ENCODE measurements at regions not wholly inside any gene's neighbourhood (a gene's known extent, or its start where the extent isn't known, plus 50 kb on each side); places are given as distances from the start of the nearest gene placed in this dataset.

- TF ChIP-seq POLR2AphosphoS5 (IDR thresholded peaks at IDR 0.05; ENCODE audit: low read depth, low read length) (no peak), REST (IDR thresholded peaks at IDR 0.05; ENCODE audit: insufficient read depth in 1 of 2, low read depth in 2 of 2, low read length in 2 of 2) (no peak), SIN3A (IDR thresholded peaks at IDR 0.05; ENCODE audit: borderline replicate concordance, insufficient read depth, low read length) (no peak)
Measured at GRCh38 chr12:45580356-45580969, 149.0 kb upstream of the ARID2 start.

All from PFSK-1 (cell line).